ENCODE measurements at regions not wholly inside any gene's neighbourhood (a gene's known extent, or its start where the extent isn't known, plus 50 kb on each side); places are given as distances from the start of the nearest gene placed in this dataset.

GRCh38 chr9:108704156-108704852 is 151.5 kb downstream of the ACTL7B start:
- Histone ChIP-seq H2BK12ac (ENCODE audit: insufficient read length, low read depth, low read length) (no peak overlapping the region), H3K79me1 (ENCODE audit: insufficient read depth, low read depth, low read length, poor library complexity, severe bottlenecking) (no peaks in the 10 kb centered on the region), H4K91ac (ENCODE audit: insufficient read length, low read depth, low read length) (no peak overlapping the region), H3T11ph (ENCODE audit: low read length) (no peak overlapping the region), H4K8ac (replicated peaks; ENCODE audit: insufficient read length, low read depth, low read length) (no peak overlapping the region), H3K14ac (ENCODE audit: insufficient read depth, low read length) (no peak overlapping the region), H2BK20ac (ENCODE audit: low read depth, low read length, poor library complexity, severe bottlenecking) (no peak overlapping the region), H3K79me2 (ENCODE audit: insufficient read depth, low read length) (no peaks in the 10 kb centered on the region), H3K56ac (ENCODE audit: insufficient read length, low read depth, low read length) (no peak overlapping the region), H3K4ac (ENCODE audit: low read depth, low read length) (no peak overlapping the region), H2AFZ (ENCODE audit: low read length) (no peak overlapping the region), H2BK15ac (ENCODE audit: low read depth, low read length) (no peak overlapping the region), H4K20me1 (ENCODE audit: control insufficient read depth, insufficient read depth, insufficient read length) (no peaks in the 10 kb centered on the region), H3K23ac (ENCODE audit: insufficient read length, low read depth, low read length) (no peak overlapping the region), H3K9me3 (ENCODE audit: control insufficient read depth, low read depth, low read length) (no peaks in the 10 kb centered on the region), H3K4me1 (ENCODE audit: insufficient read depth, low read length) (no peaks in the 10 kb centered on the region; the same call in 1 of the 2 replicates), H3K27ac (ENCODE audit: insufficient read length, low read depth, low read length) (no peak overlapping the region), H2AK5ac (ENCODE audit: insufficient read length, low read length) (no peak overlapping the region), H3K18ac (ENCODE audit: insufficient read length, low read depth, low read length) (no peak overlapping the region), H2BK120ac (ENCODE audit: low read depth, low read length, poor library complexity, severe bottlenecking) (no peak overlapping the region), H3K23me2 (ENCODE audit: insufficient read length, low read depth, low read length, poor library complexity, severe bottlenecking) (no peaks in the 10 kb centered on the region), H3K9ac (ENCODE audit: extremely low read depth, insufficient read length, low read length) (no peak overlapping the region), H4K5ac (ENCODE audit: insufficient read length, low read depth, low read length) (no peak overlapping the region), H3K4me2 (ENCODE audit: insufficient read depth, insufficient read length, low read length) (no peak overlapping the region), H3K27me3 (ENCODE audit: insufficient read depth, low read length) (no peaks in the 10 kb centered on the region), H2BK5ac (ENCODE audit: insufficient read length, low read length) (no peak overlapping the region)
- H3K27ac Mint-ChIP-seq, result no peak overlapping the region
- no peak for DNase-seq
- no peak overlapping the region for H3K4me3 Mint-ChIP-seq
- TF ChIP-seq CTCF (conservative IDR thresholded peaks at IDR 0.05), result no peak
- WGBS (ENCODE audit: extremely low coverage, insufficient read length, low lambda C conversion rate), result no CpG with 5 or more reads among the region's 4 CpGs
- no peaks in the 10 kb centered on the region for H3K27me3 Mint-ChIP-seq (ENCODE audit: low read depth)
- peaks cover 9% of the 10 kb centered on the region in 2 experiments for H3K4me1 Mint-ChIP-seq
- H3K36me3 Mint-ChIP-seq (ENCODE audit: insufficient read depth in 1 of 3, low read depth in 3 of 3), result peaks cover 0 to 2% (median 0%) of the 10 kb centered on the region in 3 experiments; a peak in 1 of 7 replicates
- H3K9me3 Mint-ChIP-seq, result no peaks in the 10 kb centered on the region; a peak in 1 of 5 replicates
